ENCODE measurements at regions not wholly inside any gene's neighbourhood (a gene's known extent, or its start where the extent isn't known, plus 50 kb on each side); places are given as distances from the start of the nearest gene placed in this dataset.
"Not testable (repeated sequence)": the region's sequence is repeated elsewhere in the genome, so short reads cannot be mapped to it uniquely, and the experiment has no call there.

DNA sequence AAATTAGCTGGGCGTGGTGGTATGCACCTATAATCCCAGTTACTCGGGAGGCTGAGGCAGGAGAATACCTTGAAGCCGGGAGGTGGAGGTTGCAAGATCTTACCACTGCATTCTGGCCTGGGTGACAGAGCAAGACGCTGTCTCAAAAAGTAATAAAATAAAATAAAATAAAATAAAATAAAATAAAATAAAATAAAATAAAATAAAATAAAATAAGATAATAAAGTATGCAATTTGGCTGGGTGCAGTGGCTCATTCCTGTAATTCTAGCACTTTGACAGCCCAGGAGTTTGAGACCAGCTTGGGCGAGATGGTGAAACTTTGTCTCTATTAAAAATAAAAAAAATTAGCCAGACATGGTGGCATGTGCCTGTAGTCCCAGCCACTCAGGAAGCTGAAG is 85.6 kb upstream of the XPO1 start:
- DNase-seq (ENCODE audit: low spot score) = no peak

DNA sequence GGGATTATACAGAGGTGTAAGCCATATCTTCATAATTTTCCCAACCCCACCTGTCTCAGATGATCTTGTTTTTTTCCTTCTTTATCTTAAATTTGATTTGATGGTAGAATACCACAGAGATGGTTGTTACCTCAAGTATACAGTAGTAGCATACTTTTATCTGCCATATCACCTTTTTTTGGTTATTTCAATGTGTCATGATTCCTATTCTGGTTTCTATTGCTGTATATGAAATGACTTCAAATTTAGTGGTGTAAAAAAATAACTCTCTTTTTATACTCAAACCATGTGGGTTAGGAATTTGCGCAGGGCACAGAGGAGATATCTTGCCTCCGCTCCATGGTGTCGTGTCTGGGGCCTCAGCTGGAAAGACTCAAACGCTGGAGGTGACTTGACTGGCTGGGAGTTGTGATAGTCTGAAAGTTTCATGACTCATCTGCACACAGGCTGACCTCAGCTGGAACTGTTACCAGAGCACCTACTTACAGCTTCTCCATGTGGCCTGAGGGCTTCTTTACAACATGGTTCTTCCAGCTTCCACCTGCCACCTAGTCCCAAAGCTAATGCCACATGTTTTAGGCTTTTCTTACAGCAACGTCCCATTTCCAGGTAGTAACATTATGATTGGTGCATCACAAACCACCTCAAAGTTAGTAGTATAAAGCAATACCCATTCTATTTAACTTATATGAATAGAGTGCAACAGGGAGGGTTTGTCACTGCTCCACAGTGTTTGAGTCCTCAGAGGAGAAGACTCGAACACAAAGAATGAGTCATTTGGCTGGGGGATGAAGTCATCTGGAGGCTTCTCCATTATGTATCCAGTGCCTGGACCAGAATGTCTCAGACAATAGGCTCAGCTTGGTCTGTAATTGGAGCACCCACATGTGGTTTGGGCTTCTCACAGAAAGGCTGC is 82.3 kb upstream of the XPO1 start:
- DNase-seq (ENCODE audit: low spot score) = no peak

DNA sequence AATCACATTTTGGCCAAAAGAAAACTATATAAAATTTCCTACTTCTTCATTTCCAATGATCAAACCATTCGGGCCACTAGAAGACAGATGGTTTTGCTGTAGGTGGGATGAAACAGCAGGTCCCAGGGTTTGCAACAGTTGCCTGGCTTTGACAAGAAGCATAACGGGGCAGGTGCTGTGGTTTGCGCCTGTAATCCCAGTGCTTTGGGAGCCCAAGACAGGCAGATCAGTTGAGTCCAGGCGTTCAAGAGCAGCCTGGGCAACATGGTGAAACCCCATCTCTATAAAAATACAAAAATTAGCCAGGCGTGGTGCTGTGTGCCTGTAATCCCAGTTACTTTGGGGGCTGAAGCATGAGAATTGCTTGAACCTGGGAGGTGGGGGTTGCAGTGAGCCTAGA is 81.4 kb upstream of the XPO1 start:
- no peak for DNase-seq (ENCODE audit: low spot score)

DNA sequence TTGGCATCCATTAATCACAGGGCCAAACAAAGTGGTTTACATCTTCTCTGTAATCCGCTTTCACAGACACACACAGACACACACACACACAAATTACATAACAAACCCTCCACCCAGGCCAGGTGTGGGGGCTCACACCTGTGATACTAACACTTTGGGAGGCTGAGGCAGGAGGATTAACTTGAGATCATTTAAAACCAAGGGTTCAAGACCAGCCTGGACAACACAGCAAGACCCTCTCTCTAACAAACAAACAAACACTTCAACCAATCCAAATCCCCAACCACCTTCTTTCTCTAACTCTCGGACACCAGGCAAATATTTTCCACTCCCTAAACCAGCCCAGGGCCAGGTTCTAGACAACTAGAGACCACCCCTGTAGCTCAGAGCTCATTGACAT is 79.5 kb upstream of the XPO1 start:
- DNase-seq (ENCODE audit: low spot score) = no peak

DNA sequence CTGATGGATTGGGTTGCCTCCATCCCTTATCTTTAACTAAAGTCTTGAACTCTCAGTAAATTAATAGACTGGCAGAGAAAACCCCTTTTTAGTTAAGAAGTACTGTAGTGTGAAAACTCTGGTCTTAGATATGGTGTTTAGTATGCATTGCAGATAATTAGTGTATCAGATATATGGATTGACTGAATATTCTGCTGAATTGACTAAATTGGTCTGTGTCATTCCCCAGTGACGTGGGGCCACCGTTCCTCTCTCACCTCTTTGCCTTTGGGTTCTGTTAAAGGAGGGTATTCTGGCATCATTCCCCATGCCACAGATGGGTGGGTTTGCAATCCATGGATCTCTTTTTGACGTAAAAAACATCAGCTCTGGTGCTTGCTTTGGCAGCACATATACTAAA is 67.1 kb upstream of the XPO1 start:
- DNase-seq (ENCODE audit: low spot score) = no peak

DNA sequence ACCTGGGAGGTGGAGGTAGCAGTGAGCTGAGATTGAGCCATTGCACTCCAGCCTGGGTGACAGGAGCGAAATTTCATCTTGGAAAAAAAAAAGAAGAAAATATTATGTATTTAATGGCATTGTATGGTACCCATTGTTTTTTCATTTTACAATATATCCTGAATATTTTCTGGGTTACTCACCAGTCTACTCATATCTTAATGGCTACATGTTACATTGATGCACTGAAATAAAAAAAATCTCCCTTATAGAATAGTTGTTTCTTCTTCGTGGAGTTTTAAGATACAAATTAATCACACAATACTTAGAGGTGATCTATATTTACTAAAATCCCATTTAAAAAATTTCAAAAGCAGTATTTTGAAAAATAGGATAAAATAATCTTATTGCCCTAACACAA is 66.3 kb upstream of the XPO1 start:
- DNase-seq (ENCODE audit: low spot score) = no peak

DNA sequence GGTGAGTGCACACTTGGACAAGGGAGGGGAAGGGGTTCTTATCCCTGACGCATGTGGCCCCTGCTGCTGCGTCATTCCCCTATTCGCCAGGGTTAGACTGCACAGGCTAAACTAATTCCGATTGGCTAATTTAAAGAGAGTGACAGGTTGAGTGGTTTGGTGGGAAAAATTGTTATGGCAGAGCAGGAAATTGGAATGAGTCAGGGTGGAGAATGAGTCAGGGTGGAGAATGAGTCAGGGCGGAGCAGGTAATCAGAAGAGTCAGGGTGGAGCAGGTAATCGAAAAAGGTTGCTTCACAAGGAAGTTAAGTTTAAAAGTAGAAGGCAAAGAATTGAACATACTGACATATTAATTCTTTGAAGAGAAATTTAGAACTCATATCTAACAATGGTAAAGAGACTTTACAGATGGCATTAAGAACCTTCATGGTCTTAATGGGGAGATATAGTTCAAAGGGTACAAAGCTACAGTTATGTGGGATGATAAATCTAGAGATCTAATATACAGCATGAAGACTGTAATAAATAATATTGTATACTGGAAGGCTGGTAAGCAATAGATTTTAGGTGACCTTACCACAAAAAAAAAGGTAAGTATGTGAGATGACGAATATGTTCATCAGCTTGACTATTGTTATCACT is 60.5 kb upstream of the XPO1 start:
- DNase-seq (ENCODE audit: low spot score) = not testable (repeated sequence)

DNA sequence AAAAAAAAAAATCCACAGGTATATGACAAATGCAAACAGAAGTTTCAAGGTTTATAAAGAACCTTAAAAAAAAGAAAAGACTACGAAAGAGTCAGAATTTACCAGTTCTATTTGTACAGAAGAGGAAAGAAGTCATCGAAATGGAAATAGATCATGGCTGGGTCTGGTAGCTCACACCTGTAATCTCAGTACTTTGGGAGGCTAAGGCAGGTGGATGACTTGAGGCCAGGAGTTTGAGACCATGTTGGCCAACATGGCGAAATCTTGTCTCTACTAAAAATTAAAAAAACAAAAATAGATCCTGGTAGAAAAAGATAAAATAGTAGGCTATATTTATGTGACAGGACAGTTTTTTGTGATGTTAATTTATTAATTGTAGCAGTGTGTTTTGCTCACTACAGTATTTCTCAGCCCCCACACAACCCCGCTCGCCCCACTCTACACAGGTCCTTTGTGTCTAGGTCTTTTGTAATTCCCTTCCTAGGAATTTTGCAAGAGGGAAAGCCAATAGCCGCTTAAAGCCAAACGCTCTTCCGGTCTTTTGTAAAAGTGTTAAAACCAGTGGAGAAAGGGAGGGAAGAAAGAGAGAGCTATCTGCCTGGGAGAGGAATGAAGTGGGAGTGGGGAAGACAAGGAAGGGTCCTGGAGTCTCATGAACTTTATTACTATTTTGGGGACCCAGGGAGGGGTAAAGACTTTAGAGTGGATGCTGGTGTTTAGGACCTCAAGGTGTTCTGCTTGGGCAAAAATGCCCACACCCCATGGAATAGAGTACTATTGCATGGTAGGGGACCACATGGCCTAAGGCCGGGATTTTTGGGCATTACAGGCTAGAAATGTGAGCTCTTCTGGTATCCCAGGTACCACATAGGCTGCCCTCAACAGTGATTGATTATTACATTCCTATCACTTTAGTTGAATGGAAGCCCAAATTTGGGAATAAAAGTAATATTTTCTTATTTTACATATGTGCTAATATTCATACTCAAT is 59.4 kb upstream of the XPO1 start:
- no peak for DNase-seq (ENCODE audit: low spot score)

DNA sequence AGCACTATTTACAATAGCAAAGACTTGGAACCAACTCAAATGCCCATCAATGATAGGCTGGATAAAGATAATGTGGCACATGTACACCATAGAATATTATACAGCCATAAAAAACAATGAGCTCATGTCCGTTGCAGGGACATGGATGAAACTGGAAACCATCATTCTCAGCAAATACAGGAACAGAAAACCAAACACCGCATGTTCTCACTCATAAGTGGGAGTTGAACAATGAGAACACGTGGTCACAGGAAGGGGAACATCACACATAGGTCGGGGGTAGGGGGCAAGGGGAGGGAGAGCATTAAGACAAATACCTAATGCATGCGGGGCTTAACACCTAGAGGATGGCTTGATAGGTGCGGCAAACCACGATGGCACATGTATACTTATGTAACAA is 56.0 kb upstream of the XPO1 start:
- not testable (repeated sequence) for DNase-seq (ENCODE audit: low spot score)

DNA sequence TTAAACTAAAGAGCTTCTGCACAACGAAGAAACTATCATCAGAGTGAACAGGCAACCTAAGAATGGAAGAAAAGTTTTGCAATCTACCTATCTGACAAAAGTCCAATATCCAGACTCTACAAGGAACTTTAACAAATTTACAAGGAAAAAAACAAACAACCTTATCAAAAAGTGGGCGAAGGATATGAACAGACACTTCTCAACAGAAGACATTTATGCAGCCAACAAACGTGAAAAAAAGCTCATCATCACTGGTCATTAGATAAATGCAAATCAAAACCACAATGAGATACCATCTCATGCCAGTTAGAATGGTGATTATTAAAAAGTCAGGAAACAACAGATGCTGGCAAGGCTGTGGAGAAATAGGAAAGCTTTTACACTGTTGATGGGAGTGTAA is 55.5 kb upstream of the XPO1 start:
- not testable (repeated sequence) for DNase-seq (ENCODE audit: low spot score)

DNA sequence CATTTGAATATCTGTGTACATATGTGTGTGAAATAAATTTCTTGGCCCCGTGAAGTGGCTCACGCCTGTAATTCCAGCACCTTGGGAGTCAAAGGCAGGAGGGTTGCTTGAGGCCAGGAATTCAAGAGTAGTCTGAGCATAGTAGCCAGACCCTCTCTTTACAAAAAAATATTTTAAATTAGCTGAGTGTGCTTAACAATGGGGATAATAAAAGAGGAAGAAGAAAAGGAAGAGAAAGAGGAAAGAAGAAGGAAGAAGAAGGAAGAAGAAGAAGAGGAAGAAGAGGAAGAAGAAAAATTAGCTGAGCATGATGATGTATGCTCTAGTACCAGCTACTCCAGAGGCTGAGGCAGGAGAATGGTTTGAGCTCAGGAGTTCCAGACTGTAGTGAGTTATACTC is 52.1 kb upstream of the XPO1 start:
- DNase-seq (ENCODE audit: low spot score) = no peak

DNA sequence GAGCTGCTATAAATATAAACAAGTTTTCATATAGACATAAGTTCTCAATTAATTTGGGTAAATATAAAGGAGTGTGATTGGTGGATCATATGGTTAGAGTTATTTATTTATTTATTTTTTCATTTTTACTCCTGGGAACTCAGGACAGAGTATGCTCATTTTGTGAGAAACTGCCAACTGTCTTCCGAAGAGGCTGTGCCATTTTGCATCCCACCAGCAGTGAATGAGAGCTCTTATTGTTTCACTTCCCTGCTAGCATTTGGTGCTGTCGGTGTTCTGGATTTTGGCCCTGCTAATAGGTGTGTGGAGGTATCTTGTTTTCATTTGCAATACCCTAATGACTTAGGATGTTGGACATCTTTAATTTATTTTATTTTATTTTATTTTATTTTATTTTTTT is 50.4 kb upstream of the XPO1 start:
- DNase-seq (ENCODE audit: low spot score) = no peak
